Ovary (tissue), 7 donors: ENCODE measurements at regions not wholly inside any gene's neighbourhood (a gene's known extent, or its start where the extent isn't known, plus 50 kb on each side); places are given as distances from the start of the nearest gene placed in this dataset.
"Not testable (repeated sequence)": the region's sequence is repeated elsewhere in the genome, so short reads cannot be mapped to it uniquely, and the experiment has no call there.

Experiments used
- DNase-seq, 5 donors: peaks; one replicate each; pipeline ENCODE4 v3.0.0-alpha.2; 2019 to 2020
- H3K27ac ChIP-seq, 2 donors: fragments of 200-600 bp; one replicate each; pipeline versions ENCODE4 v1.5.1 to v1.8.0; 2019 to 2022
- H3K27me3 ChIP-seq: fragments of 200-600 bp; one replicate; pipeline ENCODE4 v1.8.0; 2022
- H3K36me3 ChIP-seq: fragments of 200-600 bp; sonication (generic); one replicate; pipeline ENCODE4 v1.5.1; 2019
- H3K4me1 ChIP-seq: one replicate; pipeline ENCODE4 v1.8.1; 2013; ENCODE audit warnings: mild to moderate bottlenecking, moderate library complexity; ENCODE audit not compliant: insufficient read depth
- H3K4me3 ChIP-seq: fragments of 200-600 bp; sonication (generic); one replicate; pipeline ENCODE4 v1.5.1; 2017
- H3K9me3 ChIP-seq, 2 donors: fragments of 200-600 bp in 1 of 2; sonication (generic) in 1 of 2; one replicate each; pipeline versions ENCODE4 v1.5.1 to v1.8.1; 2013 to 2019; ENCODE audit warnings: mild to moderate bottlenecking in 1 of 2, moderate library complexity in 1 of 2
- CTCF ChIP-seq, 3 donors: fragments of 450-650 bp in 2 of 3; fragments of 200-600 bp in 1 of 3; IDR thresholded peaks; one replicate each; pipeline versions ENCODE4 v1.5.1 to v1.8.0; 2016 to 2022; ENCODE audit warnings: antibody characterized with exemption in 3 of 3, mild to moderate bottlenecking in 1 of 3
- EP300 ChIP-seq: sonication (generic); formaldehyde crosslinking; IDR thresholded peaks from one replicate; pipeline ENCODE4 v1.6.1; 2017; ENCODE audit warnings: antibody characterized with exemption
- POLR2A ChIP-seq: fragments of 450-650 bp; IDR thresholded peaks from one replicate; pipeline ENCODE4 v1.6.1; 2017; ENCODE audit warnings: antibody characterized with exemption, mild to moderate bottlenecking, moderate library complexity
- WGBS, 3 donors: extraction: QIAGEN DNeasy Blood & Tissue Kit in 1 of 3; methylation state at CpG; one replicate each; pipeline versions ENCODE4 v1.1.5 to v1.1.7; 2013 to 2017; 5-methylcytosine and 5-hydroxymethylcytosine counted together
- intact Hi-C, 4 donors: fragments of 100-400 bp; cut with DNase I; formaldehyde crosslinking; loops; one replicate each; pipeline versions ENCODE4 v1.11.0 to v1.15.1; 2022 to 2023
- donor health status: DM: no; HTN: no; CAD: no; lungs with moderate emphysema.
- donor health status: DM: no; HTN: no; CAD: no.
- donor health status: Bipolar disorder and iron deficiency.
- donor health status: DM: no; HTN: no; CAD: no.
- donor health status: DM: yes; HTN: yes; CAD: no.

- peaks cover 8% of the 10 kb centered on the region for H3K4me1 ChIP-seq
- no peaks in the 10 kb centered on the region for H3K27me3 ChIP-seq
- TF ChIP-seq EP300 (no peak), POLR2A (no peak), CTCF (IDR thresholded peaks at IDR 0.05) (no peak)
- no peak overlapping the region for H3K27ac ChIP-seq
- no peaks in the 10 kb centered on the region for H3K9me3 ChIP-seq
- WGBS, 3 donors: 1 to 3% (median 2%) methylated on average over 6 of the region's 6 CpGs
- intact Hi-C loops: loop anchor here in 2 of 4 donors (5.0 to 10.0 kb wide), 3 partner anchors 131 to 262 kb away; no protein-coding TSS in a partner anchor
- no peaks in the 10 kb centered on the region for H3K36me3 ChIP-seq
- H3K4me3 ChIP-seq: peak overlapping the region; percentile 28
- no peak for DNase-seq
Observed at GRCh38 chr2:131674174-131674507, 146.5 kb downstream of the CCDC74A start.

DNA sequence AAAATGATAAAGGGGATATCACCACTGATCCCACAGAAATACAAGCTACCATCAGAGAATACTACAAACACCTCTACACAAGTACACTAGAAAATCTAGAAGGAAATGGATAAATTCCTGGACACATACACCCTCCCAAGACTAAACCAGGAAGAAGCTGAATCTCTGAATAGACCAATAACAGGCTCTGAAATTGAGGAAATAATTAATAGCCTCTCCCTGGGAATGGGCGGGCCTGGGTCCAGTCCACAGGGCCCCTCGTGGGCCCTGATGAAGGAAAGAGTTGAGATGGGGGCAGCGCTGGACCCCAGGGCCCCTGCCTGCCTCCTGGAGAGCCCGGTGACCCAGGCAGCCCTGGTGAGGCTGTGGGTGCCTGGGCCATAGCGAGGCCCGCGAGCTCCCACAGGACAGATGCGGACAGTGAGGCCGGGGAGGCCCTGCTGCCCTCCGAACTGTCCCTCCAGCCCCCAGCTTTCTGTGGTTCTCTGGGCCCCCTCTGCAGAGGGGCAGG lies 154.0 kb downstream of the CCDC74A start:
- H3K4me3 ChIP-seq: peak overlapping the region; percentile 49
- intact Hi-C loops: loop anchor here in 1 of 4 donors (5.0 kb wide), 1 partner anchor 189 kb away; the partner anchor contains the start of gene MZT2A
- H3K4me1 ChIP-seq, H3K27me3 ChIP-seq, H3K9me3 ChIP-seq, DNase-seq, H3K36me3 ChIP-seq: not testable (repeated sequence)
- H3K27ac ChIP-seq: peak overlapping the region; percentile 56 to 75
- WGBS, 3 donors: 3 to 23% (median 10%) methylated on average over 9 to 10 of the region's 10 CpGs

- H3K4me1 ChIP-seq: no peaks in the 10 kb centered on the region
- peak overlapping the region; percentile 56 to 75 for H3K27ac ChIP-seq
- intact Hi-C loops: loop anchor here in 1 of 4 donors (5.0 kb wide), 1 partner anchor 190 kb away; the partner anchor contains the start of gene MZT2A
- peak; percentile 81 to 85 (median 83) for DNase-seq
- H3K4me3 ChIP-seq: peak overlapping the region; percentile 49
- no peaks in the 10 kb centered on the region for H3K36me3 ChIP-seq
- no peaks in the 10 kb centered on the region for H3K9me3 ChIP-seq
- 0% methylated on average over 45 to 51 of the region's 51 CpGs for WGBS, 3 donors
- TF ChIP-seq POLR2A (no peak), EP300 (no peak), CTCF (IDR thresholded peaks at IDR 0.05) (peak in 1 of 3 donors; percentile 23)
- H3K27me3 ChIP-seq: no peaks in the 10 kb centered on the region
Observed at GRCh38 chr2:131682122-131682944, 154.6 kb downstream of the CCDC74A start.

GRCh38 chr2:131682945-131683330 lies 155.2 kb downstream of the CCDC74A start:
- Histone ChIP-seq H3K27ac (peak overlapping the region in 1 of 2 donors; percentile 56), H3K4me3 (peak overlapping the region; percentile 49)
- DNase-seq: peak in 2 of 5 donors; percentile 23 to 43
- not testable (repeated sequence) for H3K36me3 ChIP-seq, H3K9me3 ChIP-seq, H3K4me1 ChIP-seq, H3K27me3 ChIP-seq
- WGBS, 3 donors: 2 to 5% (median 2%) methylated on average over 9 of the region's 9 CpGs
- intact Hi-C loops: loop anchor here in 1 of 4 donors (5.0 kb wide), 1 partner anchor 191 kb away; the partner anchor contains the start of gene MZT2A

- H3K36me3 ChIP-seq, H3K9me3 ChIP-seq, H3K27ac ChIP-seq, H3K27me3 ChIP-seq, DNase-seq, H3K4me1 ChIP-seq, H3K4me3 ChIP-seq: not testable (repeated sequence)
- WGBS, 3 donors: 32 to 45% (median 37%) methylated on average over 4 of the region's 4 CpGs
- intact Hi-C loops: loop anchor here in 1 of 4 donors (5.0 kb wide), 1 partner anchor 192 kb away; the partner anchor contains the start of gene MZT2A
Observed at GRCh38 chr2:131684631-131685316, 157.1 kb downstream of the CCDC74A start.

- H3K4me1 ChIP-seq, H3K9me3 ChIP-seq, H3K4me3 ChIP-seq, DNase-seq, H3K36me3 ChIP-seq, intact Hi-C loops, H3K27ac ChIP-seq, H3K27me3 ChIP-seq: not testable (repeated sequence)
- WGBS, 3 donors: 68 to 84% (median 74%) methylated on average over 6 of the region's 6 CpGs
Observed at GRCh38 chr2:131686164-131686893, 158.6 kb downstream of the CCDC74A start.

GRCh38 chr2:131686894-131687238 lies 159.2 kb downstream of the CCDC74A start:
- H3K36me3 ChIP-seq, DNase-seq, H3K4me1 ChIP-seq, intact Hi-C loops, H3K9me3 ChIP-seq, H3K27me3 ChIP-seq, H3K4me3 ChIP-seq, H3K27ac ChIP-seq: not testable (repeated sequence)

DNA sequence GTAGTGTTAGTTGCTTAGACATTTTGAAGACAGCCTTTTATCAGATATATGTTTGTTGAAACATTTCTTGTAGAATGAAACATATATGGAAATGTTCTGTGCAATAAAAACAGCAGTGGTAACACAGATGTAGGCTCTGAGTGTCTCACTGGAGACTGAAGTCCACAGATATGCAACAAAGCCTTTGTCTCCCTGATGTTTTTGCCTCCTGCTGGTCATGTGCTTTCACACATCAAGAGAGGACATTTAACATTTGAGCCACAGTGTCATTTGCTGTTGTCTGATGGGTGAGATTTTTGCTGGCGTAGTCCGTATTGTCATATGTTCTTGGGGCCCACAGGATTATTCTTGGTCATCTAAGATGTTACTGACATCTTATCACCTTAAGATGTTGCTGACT lies 161.4 kb downstream of the CCDC74A start:
- H3K27me3 ChIP-seq, DNase-seq, H3K9me3 ChIP-seq, H3K27ac ChIP-seq, H3K36me3 ChIP-seq, H3K4me3 ChIP-seq, intact Hi-C loops, H3K4me1 ChIP-seq: not testable (repeated sequence)
- WGBS, 3 donors: 100% methylated on average over 2 of the region's 2 CpGs; no CpG with 5 or more reads in 1 of the 3 donors

DNA sequence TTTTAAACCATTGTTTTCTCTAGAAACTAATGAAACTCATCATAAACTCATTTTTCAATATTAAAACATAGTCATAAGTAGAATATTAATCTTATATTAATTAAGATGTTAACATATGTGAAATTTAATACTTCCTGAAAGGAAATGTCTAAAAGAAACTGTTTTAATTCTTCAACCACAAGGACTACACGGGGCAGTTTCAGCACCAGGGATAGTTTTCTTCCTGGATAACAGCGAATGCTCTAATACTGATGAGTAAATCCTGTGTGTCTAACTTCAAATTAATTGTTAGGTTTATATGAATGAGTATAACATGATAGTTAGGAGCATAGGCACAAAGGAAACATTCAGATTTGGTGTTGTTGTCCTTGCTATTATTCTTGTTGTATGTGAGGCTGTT lies 183.6 kb downstream of the CCDC74A start:
- intact Hi-C loops, DNase-seq, H3K27me3 ChIP-seq, H3K4me3 ChIP-seq, H3K9me3 ChIP-seq, H3K4me1 ChIP-seq, H3K36me3 ChIP-seq, H3K27ac ChIP-seq: not testable (repeated sequence)
- 25 to 43% (median 32%) methylated on average over 2 of the region's 2 CpGs for WGBS, 3 donors
